Transverse colon (tissue), 4 donors: ENCODE measurements at regions not wholly inside any gene's neighbourhood (a gene's known extent, or its start where the extent isn't known, plus 50 kb on each side); places are given as distances from the start of the nearest gene placed in this dataset.

Source experiments
- DNase-seq: peaks from one replicate; pipeline ENCODE4 v3.0.0-alpha.2; 2019
- H3K27ac ChIP-seq, 4 donors: fragments of 200-600 bp; sonication (generic); 2 replicates each; pipeline ENCODE4 v1.5.1; 2016 to 2018; ENCODE audit warnings: inconsistent platforms in 4 of 4
- H3K27me3 ChIP-seq: fragments of 200-600 bp; sonication (generic); 2 replicates; pipeline ENCODE4 v1.5.1; 2017; ENCODE audit warnings: inconsistent platforms
- H3K36me3 ChIP-seq, 4 donors: fragments of 200-600 bp; sonication (generic); 2 replicates each; pipeline ENCODE4 v1.5.1; 2017 to 2019; ENCODE audit warnings: inconsistent platforms in 4 of 4
- H3K4me1 ChIP-seq, 4 donors: fragments of 200-600 bp; sonication (generic); 2 replicates each; pipeline ENCODE4 v1.5.1; 2017 to 2020; ENCODE audit warnings: inconsistent platforms in 4 of 4
- H3K4me3 ChIP-seq, 4 donors: fragments of 200-600 bp; sonication (generic); 1 replicate in 1 of 4; 2 replicates in 3 of 4; pipeline versions ENCODE4 v1.5.1 to v1.6.1; 2017 to 2019; ENCODE audit warnings: inconsistent platforms in 4 of 4
- H3K9me3 ChIP-seq, 2 donors: fragments of 200-600 bp; sonication (generic); 2 replicates each; pipeline ENCODE4 v1.5.1; 2017 to 2019; ENCODE audit warnings: inconsistent platforms in 2 of 2
- CTCF ChIP-seq, 5 experiments: fragments of 200-600 bp in 3 of 5; fragments of 450-650 bp in 2 of 5; sonication (generic) in 3 of 5; IDR thresholded peaks; 1 replicate in 2 of 5; 2 replicates in 3 of 5; pipeline ENCODE4 v1.5.1; 2016 to 2017; ENCODE audit warnings: antibody characterized with exemption in 5 of 5, inconsistent platforms in 3 of 5, mild to moderate bottlenecking in 2 of 5, moderate library complexity in 1 of 5
- EP300 ChIP-seq: sonication (generic); formaldehyde crosslinking; IDR thresholded peaks from one replicate; pipeline ENCODE4 v1.6.1; 2017; ENCODE audit warnings: antibody characterized with exemption, low read depth
- POLR2A ChIP-seq: fragments of 450-650 bp; IDR thresholded peaks from one replicate; pipeline ENCODE4 v1.6.1; 2016; ENCODE audit warnings: antibody characterized with exemption, mild to moderate bottlenecking, moderate library complexity
- POLR2AphosphoS5 ChIP-seq, 3 donors: sonication (generic); formaldehyde crosslinking; IDR thresholded peaks; one replicate each; pipeline ENCODE4 v1.6.1; 2016; ENCODE audit warnings: antibody characterized with exemption in 3 of 3
- WGBS, 2 donors: methylation state at CpG; one replicate each; pipeline ENCODE4 v1.1.5; 2018; ENCODE audit warnings: low coverage in 1 of 2; 5-methylcytosine and 5-hydroxymethylcytosine counted together
- in situ Hi-C, 4 donors: fragments of 200-750 bp; cut with MboI; loops; one replicate each; pipeline versions ENCODE4 v1.15.0 to v1.15.1; 2017; ENCODE audit warnings: low sequenced_read_pairs in 3 of 4, low pct_ligation_motif_present in 1 of 4, low pct_unique_long_range_greater_than_20kb in 1 of 4
- intact Hi-C: fragments of 100-400 bp; cut with DNase I; formaldehyde crosslinking; loops from one replicate; pipeline ENCODE4 v1.15.1; 2023; ENCODE audit warnings: low total_unique reads

- in situ Hi-C loops, result no loop called here
- Histone ChIP-seq H3K36me3 (no peaks in the 10 kb centered on the region), H3K27ac (no peak overlapping the region), H3K27me3 (no peaks in the 10 kb centered on the region), H3K4me1 (no peaks in the 10 kb centered on the region), H3K4me3 (no peak overlapping the region), H3K9me3 (no peaks in the 10 kb centered on the region)
- intact Hi-C loops, result no loop called here
- DNase-seq, result no peak
- TF ChIP-seq POLR2AphosphoS5 (IDR thresholded peaks at IDR 0.05) (no peak), POLR2A (no peak), EP300 (no peak), CTCF (IDR thresholded peaks at IDR 0.05) (no peak)
- 47 to 60% methylated on average over 3 of the region's 3 CpGs for WGBS, 2 donors
Observed at GRCh38 chr17:54760836-54761235, 139.8 kb upstream of the TOM1L1 start.

- H3K36me3 ChIP-seq, result no peaks in the 10 kb centered on the region
- 48 to 88% methylated on average over 1 to 2 of the region's 2 CpGs for WGBS, 2 donors
- H3K4me1 ChIP-seq, result no peaks in the 10 kb centered on the region
- H3K27ac ChIP-seq, result no peak overlapping the region
- H3K9me3 ChIP-seq, result no peaks in the 10 kb centered on the region
- no peaks in the 10 kb centered on the region for H3K27me3 ChIP-seq
- no peak for TF ChIP-seq POLR2AphosphoS5 (IDR thresholded peaks at IDR 0.05)
- no peak for TF ChIP-seq CTCF (IDR thresholded peaks at IDR 0.05)
- no peak for TF ChIP-seq POLR2A
- no peak for TF ChIP-seq EP300
- no peak overlapping the region for H3K4me3 ChIP-seq
- in situ Hi-C loops (no loop called here), intact Hi-C loops (no loop called here)
- no peak for DNase-seq
Observed at GRCh38 chr17:54770836-54771235, 129.8 kb upstream of the TOM1L1 start.

DNA sequence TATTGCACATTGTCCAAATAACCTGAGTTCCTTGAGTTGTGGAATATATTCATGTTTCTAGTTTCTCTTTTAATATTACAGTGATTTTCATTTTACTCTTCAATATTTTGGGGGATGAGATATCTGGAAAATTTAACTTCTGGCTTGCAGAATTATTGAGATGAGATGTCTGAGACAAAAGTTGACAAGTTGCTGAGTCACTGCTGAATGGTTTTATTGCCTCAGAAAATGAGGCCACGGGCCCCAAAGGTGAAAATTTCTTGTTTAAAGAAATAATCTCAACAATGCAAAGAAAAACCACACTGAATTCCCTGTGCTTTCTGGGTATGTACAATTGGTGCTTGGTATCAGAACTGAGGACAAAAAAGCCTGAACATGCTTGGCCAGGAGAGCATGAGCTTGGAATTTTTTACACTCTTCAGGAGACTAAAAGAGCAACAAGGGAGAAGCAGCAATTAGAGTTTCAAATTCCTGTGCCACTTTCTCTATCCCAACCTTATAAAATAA is 129.2 kb upstream of the TOM1L1 start:
- DNase-seq, result no peak
- no peak for TF ChIP-seq EP300
- no peak for TF ChIP-seq POLR2A
- TF ChIP-seq CTCF (IDR thresholded peaks at IDR 0.05), result no peak
- in situ Hi-C loops (no loop called here), intact Hi-C loops (no loop called here)
- WGBS, 2 donors, result 29 to 44% methylated on average over 1 of the region's 1 CpG
- H3K27me3 ChIP-seq, result no peaks in the 10 kb centered on the region
- H3K27ac ChIP-seq, result no peak overlapping the region
- no peak overlapping the region for H3K4me3 ChIP-seq
- H3K36me3 ChIP-seq, result no peaks in the 10 kb centered on the region
- H3K9me3 ChIP-seq, result no peaks in the 10 kb centered on the region
- no peaks in the 10 kb centered on the region for H3K4me1 ChIP-seq

DNA sequence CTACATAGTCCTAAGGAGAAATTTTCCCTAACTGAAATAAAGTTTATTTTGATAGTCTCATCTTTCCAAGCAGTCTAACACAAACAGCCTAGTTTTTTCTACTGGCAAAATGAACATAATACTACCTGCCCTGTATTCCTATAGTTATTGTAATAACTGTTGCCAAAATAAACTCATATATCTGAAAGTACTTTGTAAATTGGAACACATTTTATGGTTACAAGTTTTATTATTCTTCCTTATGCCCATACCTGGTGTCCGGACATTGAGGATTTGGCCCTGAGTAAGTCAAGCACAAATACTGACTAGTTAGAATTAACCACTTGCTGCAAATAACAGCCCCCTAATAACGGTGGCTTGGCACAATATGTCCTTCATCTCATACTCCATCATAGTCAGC is 120.4 kb upstream of the TOM1L1 start:
- WGBS, 2 donors, result 57% methylated on average over 2 of the region's 2 CpGs; no CpG with 5 or more reads in 1 of the 2 donors
- no peak overlapping the region for H3K27ac ChIP-seq
- no peak for TF ChIP-seq EP300
- no peak for TF ChIP-seq POLR2A
- TF ChIP-seq POLR2AphosphoS5 (IDR thresholded peaks at IDR 0.05), result no peak
- no peak for TF ChIP-seq CTCF (IDR thresholded peaks at IDR 0.05)
- H3K36me3 ChIP-seq, result no peaks in the 10 kb centered on the region
- no peak for DNase-seq
- no peaks in the 10 kb centered on the region for H3K9me3 ChIP-seq
- H3K27me3 ChIP-seq, result no peaks in the 10 kb centered on the region
- intact Hi-C loops (no loop called here), in situ Hi-C loops (no loop called here)
- H3K4me3 ChIP-seq, result no peak overlapping the region
- no peaks in the 10 kb centered on the region for H3K4me1 ChIP-seq
